MV-4-11 (cell line): ENCODE measurements at regions not wholly inside any gene's neighbourhood (a gene's known extent, or its start where the extent isn't known, plus 50 kb on each side); places are given as distances from the start of the nearest gene placed in this dataset.
"Not testable (repeated sequence)": the region's sequence is repeated elsewhere in the genome, so short reads cannot be mapped to it uniquely, and the experiment has no call there.

ENCODE experiments used
- DNase-seq: peaks from one replicate; lab custom pipeline; 2025; lab: John Stamatoyannopoulos, UW

- DNase-seq, result peak; percentile 28
Observed at GRCh38 chrX:138018145-138018799, 452.3 kb downstream of the ZIC3 start.

- DNase-seq, result no peak
Observed at GRCh38 chrX:138020941-138021340, 455.0 kb downstream of the ZIC3 start.

- peak; percentile 30 for DNase-seq
Observed at GRCh38 chrX:138026211-138026610, 460.3 kb downstream of the ZIC3 start.

- no peak for DNase-seq
Observed at GRCh38 chrX:138031715-138032114, 465.8 kb downstream of the ZIC3 start.

GRCh38 chrX:138034136-138034535 lies 468.2 kb downstream of the ZIC3 start:
- DNase-seq, result no peak

- DNase-seq, result no peak
Observed at GRCh38 chrX:138037548-138037947, 471.6 kb downstream of the ZIC3 start.

- DNase-seq, result no peak
Observed at GRCh38 chrX:138057883-138058282, 492.0 kb downstream of the ZIC3 start.

GRCh38 chrX:138058931-138059330 lies 493.0 kb downstream of the ZIC3 start:
- DNase-seq, result no peak

GRCh38 chrX:138067415-138067814 lies 501.5 kb downstream of the ZIC3 start:
- DNase-seq, result no peak

- no peak for DNase-seq
Observed at GRCh38 chrX:138073626-138074025, 507.7 kb downstream of the ZIC3 start.

- no peak for DNase-seq
Observed at GRCh38 chrX:138082251-138082650, 516.3 kb downstream of the ZIC3 start.

- no peak for DNase-seq
Observed at GRCh38 chrX:138082896-138083295, 517.0 kb downstream of the ZIC3 start.

- DNase-seq, result not testable (repeated sequence)
Observed at GRCh38 chrX:138110910-138111309, 545.0 kb downstream of the ZIC3 start.

GRCh38 chrX:138127314-138127713 lies 561.4 kb downstream of the ZIC3 start:
- DNase-seq, result no peak

GRCh38 chrX:138128027-138128671 lies 562.2 kb downstream of the ZIC3 start:
- DNase-seq, result peak; percentile 18

GRCh38 chrX:138150709-138151108 lies 560.8 kb downstream of the FGF13 start:
- no peak for DNase-seq

- DNase-seq, result no peak
Observed at GRCh38 chrX:138157850-138158249, 553.7 kb downstream of the FGF13 start.

- peak; percentile 46 for DNase-seq
Observed at GRCh38 chrX:138191998-138192397, 519.5 kb downstream of the FGF13 start.

- peak; percentile 48 for DNase-seq
Observed at GRCh38 chrX:138229718-138230117, 481.8 kb downstream of the FGF13 start.

- no peak for DNase-seq
Observed at GRCh38 chrX:138240266-138240665, 471.3 kb downstream of the FGF13 start.

- DNase-seq, result no peak
Observed at GRCh38 chrX:138254001-138254400, 457.5 kb downstream of the FGF13 start.

- DNase-seq, result no peak
Observed at GRCh38 chrX:138255373-138255772, 456.1 kb downstream of the FGF13 start.

- not testable (repeated sequence) for DNase-seq
Observed at GRCh38 chrX:138264095-138264494, 447.4 kb downstream of the FGF13 start.

- no peak for DNase-seq
Observed at GRCh38 chrX:138270931-138271330, 440.6 kb downstream of the FGF13 start.
